Activated B cell treated with CpG ODN at 0.5 μM for 24 hours (primary cell): ENCODE measurements at regions not wholly inside any gene's neighbourhood (a gene's known extent, or its start where the extent isn't known, plus 50 kb on each side); places are given as distances from the start of the nearest gene placed in this dataset.

Source experiments
- ATAC-seq: fragments of 200-7000 bp; cut with Tn5 transposase; one replicate; pipeline ENCODE4 v1.10.0; 2021; ENCODE audit warnings: low read depth, mild to moderate bottlenecking, moderate library complexity
- CTCF ChIA-PET: fragments of 350-600 bp; sonication (Branson Sonifier 250); formaldehyde crosslinking; loops from one replicate; lab custom pipeline; 2021; ENCODE audit warnings: antibody characterized with exemption; lab: Charles Lee
- POLR2A ChIA-PET: fragments of 350-600 bp; sonication (Branson Sonifier 250); formaldehyde crosslinking; loops from one replicate; lab custom pipeline; 2021; ENCODE audit warnings: antibody characterized with exemption; lab: Charles Lee
- DNase-seq: peaks from one replicate; pipeline ENCODE4 v3.0.0; 2022
- H3K27ac Mint-ChIP-seq: one replicate; pipeline ENCODE4 v1.8.0; 2020; ENCODE audit warnings: mixed read lengths
- H3K27me3 Mint-ChIP-seq: one replicate; pipeline ENCODE4 v1.8.0; 2021; ENCODE audit warnings: mixed read lengths
- H3K36me3 Mint-ChIP-seq: one replicate; pipeline ENCODE4 v1.8.0; 2021; ENCODE audit warnings: low read depth, mixed read lengths
- H3K4me1 Mint-ChIP-seq: one replicate; pipeline ENCODE4 v1.8.0; 2021; ENCODE audit warnings: mixed read lengths
- H3K4me3 Mint-ChIP-seq: one replicate; pipeline ENCODE4 v1.8.0; 2020; ENCODE audit warnings: mild to moderate bottlenecking, mixed read lengths
- H3K9me3 Mint-ChIP-seq: one replicate; pipeline ENCODE4 v1.8.0; 2020; ENCODE audit warnings: mixed read lengths
- intact Hi-C: fragments of 100-400 bp; cut with micrococcal nuclease; formaldehyde crosslinking; loops from one replicate; pipeline ENCODE4 v1.15.1; 2024
- TF ChIP-seq, protein P1 (sequence below): fragments of 200-600 bp; IDR thresholded peaks from one replicate; pipeline ENCODE4 v1.8.0; 2022; ENCODE audit warnings: antibody characterized with exemption, mild to moderate bottlenecking

GRCh38 chr15:77769700-77770099 is 137.0 kb upstream of the LINGO1 start:
- TF ChIP-seq, protein P1, sequence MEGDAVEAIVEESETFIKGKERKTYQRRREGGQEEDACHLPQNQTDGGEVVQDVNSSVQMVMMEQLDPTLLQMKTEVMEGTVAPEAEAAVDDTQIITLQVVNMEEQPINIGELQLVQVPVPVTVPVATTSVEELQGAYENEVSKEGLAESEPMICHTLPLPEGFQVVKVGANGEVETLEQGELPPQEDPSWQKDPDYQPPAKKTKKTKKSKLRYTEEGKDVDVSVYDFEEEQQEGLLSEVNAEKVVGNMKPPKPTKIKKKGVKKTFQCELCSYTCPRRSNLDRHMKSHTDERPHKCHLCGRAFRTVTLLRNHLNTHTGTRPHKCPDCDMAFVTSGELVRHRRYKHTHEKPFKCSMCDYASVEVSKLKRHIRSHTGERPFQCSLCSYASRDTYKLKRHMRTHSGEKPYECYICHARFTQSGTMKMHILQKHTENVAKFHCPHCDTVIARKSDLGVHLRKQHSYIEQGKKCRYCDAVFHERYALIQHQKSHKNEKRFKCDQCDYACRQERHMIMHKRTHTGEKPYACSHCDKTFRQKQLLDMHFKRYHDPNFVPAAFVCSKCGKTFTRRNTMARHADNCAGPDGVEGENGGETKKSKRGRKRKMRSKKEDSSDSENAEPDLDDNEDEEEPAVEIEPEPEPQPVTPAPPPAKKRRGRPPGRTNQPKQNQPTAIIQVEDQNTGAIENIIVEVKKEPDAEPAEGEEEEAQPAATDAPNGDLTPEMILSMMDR: no peak
- H3K4me1 Mint-ChIP-seq: no peaks in the 10 kb centered on the region
- no peaks in the 10 kb centered on the region for H3K36me3 Mint-ChIP-seq
- no peak overlapping the region for H3K27ac Mint-ChIP-seq
- no peak overlapping the region for H3K4me3 Mint-ChIP-seq
- DNase-seq: no peak
- intact Hi-C loops: no loop called here
- no peaks in the 10 kb centered on the region for H3K9me3 Mint-ChIP-seq
- H3K27me3 Mint-ChIP-seq: peaks cover 18% of the 10 kb centered on the region
- no peak for ATAC-seq
- ChIA-PET CTCF (no interaction called here), POLR2A (no interaction called here)

GRCh38 chr15:77768521-77769078 is 135.9 kb upstream of the LINGO1 start:
- Mint-ChIP-seq H3K27ac (no peak overlapping the region), H3K9me3 (no peaks in the 10 kb centered on the region), H3K4me1 (no peaks in the 10 kb centered on the region), H3K36me3 (no peaks in the 10 kb centered on the region), H3K27me3 (peaks cover 27% of the 10 kb centered on the region), H3K4me3 (no peak overlapping the region)
- TF ChIP-seq, protein P1: no peak
- ChIA-PET CTCF (no interaction called here), POLR2A (no interaction called here)
- intact Hi-C loops: no loop called here
- DNase-seq (no peak), ATAC-seq (no peak)

GRCh38 chr15:77768107-77768506 is 135.4 kb upstream of the LINGO1 start:
- Mint-ChIP-seq H3K27ac (no peak overlapping the region), H3K4me3 (no peak overlapping the region), H3K4me1 (no peaks in the 10 kb centered on the region), H3K9me3 (no peaks in the 10 kb centered on the region), H3K36me3 (no peaks in the 10 kb centered on the region), H3K27me3 (peaks cover 31% of the 10 kb centered on the region)
- TF ChIP-seq, protein P1: no peak
- ATAC-seq: no peak
- ChIA-PET CTCF (no interaction called here), POLR2A (no interaction called here)
- intact Hi-C loops: no loop called here
- DNase-seq: no peak

- TF ChIP-seq, protein P1: no peak
- intact Hi-C loops: no loop called here
- Mint-ChIP-seq H3K27ac (no peak overlapping the region), H3K4me3 (no peak overlapping the region), H3K4me1 (no peaks in the 10 kb centered on the region), H3K36me3 (no peaks in the 10 kb centered on the region), H3K27me3 (peaks cover 33% of the 10 kb centered on the region), H3K9me3 (no peaks in the 10 kb centered on the region)
- ATAC-seq: no peak
- ChIA-PET POLR2A (no interaction called here), CTCF (no interaction called here)
- no peak for DNase-seq
Measured at GRCh38 chr15:77764095-77764494, 131.4 kb upstream of the LINGO1 start.

DNA sequence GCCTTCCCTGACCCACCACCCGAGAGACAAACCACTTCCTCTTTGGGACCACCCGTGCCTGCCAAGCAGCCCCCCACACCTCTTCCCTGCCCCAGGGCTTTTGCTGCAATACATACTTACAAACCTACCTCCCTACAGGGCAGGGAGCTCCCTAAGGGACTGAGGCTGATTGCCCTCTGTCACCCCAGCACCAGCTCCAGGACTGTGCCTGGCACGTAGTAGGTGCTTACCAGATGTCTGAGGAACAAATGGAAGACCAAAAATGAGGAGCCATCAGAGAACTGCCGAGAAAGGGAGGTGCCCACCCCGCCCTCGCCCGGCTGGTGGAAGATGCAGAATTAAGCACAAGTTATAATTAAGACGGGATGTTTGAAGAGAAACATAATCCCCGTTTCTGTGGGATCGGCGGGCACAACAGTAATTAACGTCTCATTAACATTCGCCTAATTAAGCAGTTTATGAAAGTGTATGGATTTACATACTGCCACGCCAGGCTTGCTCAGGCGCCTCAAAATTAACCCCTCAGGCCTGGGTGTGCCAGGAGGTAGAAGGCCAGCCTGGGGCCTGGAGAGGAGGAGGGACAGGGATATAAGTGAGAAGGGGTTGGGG is 130.1 kb upstream of the LINGO1 start:
- ChIA-PET CTCF (no interaction called here), POLR2A (no interaction called here)
- ATAC-seq: no peak
- Mint-ChIP-seq H3K9me3 (no peaks in the 10 kb centered on the region), H3K27ac (no peak overlapping the region), H3K27me3 (peaks cover 28% of the 10 kb centered on the region), H3K36me3 (no peaks in the 10 kb centered on the region), H3K4me1 (no peaks in the 10 kb centered on the region), H3K4me3 (no peak overlapping the region)
- TF ChIP-seq, protein P1: no peak
- intact Hi-C loops: no loop called here
- DNase-seq: no peak
